ENCODE measurements at regions not wholly inside any gene's neighbourhood (a gene's known extent, or its start where the extent isn't known, plus 50 kb on each side); places are given as distances from the start of the nearest gene placed in this dataset.

DNA sequence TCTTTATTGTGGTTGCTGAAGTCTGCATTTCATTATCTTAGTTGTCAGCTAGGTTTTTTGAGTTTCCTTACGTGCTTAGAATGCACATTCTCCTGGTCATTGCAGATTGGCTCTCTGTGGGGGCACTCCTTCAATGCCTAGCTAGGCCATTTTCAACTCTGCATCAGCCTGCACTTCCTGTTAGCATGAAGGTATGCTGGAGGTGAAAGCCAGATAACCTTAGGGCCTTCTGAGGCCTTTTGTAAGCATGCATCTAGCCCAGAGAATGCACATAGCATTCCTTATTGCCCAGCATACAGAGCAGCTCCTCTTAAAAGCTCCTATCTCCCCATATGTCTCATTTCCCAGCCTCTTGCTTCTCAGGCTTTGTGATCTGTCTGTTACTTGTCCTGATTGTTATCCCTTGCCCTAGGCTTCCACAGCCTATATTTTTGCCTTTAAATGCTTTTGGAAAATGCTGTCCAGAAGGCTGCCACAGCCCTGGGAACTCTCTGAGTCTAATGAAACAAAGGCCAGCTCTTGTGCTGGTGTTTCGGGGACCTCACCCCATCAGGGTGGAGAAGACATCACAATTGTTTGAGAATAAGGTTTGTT is 108.1 kb upstream of the IGFBP3 start (continued):
- TF ChIP-seq, protein P1, sequence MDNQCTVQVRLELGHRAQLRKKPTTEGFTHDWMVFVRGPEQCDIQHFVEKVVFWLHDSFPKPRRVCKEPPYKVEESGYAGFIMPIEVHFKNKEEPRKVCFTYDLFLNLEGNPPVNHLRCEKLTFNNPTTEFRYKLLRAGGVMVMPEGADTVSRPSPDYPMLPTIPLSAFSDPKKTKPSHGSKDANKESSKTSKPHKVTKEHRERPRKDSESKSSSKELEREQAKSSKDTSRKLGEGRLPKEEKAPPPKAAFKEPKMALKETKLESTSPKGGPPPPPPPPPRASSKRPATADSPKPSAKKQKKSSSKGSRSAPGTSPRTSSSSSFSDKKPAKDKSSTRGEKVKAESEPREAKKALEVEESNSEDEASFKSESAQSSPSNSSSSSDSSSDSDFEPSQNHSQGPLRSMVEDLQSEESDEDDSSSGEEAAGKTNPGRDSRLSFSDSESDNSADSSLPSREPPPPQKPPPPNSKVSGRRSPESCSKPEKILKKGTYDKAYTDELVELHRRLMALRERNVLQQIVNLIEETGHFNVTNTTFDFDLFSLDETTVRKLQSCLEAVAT (IDR thresholded peaks at IDR 0.05) = no peak
- no peak for TF ChIP-seq HCFC1 (IDR thresholded peaks at IDR 0.05; ENCODE audit: low read length)

DNA sequence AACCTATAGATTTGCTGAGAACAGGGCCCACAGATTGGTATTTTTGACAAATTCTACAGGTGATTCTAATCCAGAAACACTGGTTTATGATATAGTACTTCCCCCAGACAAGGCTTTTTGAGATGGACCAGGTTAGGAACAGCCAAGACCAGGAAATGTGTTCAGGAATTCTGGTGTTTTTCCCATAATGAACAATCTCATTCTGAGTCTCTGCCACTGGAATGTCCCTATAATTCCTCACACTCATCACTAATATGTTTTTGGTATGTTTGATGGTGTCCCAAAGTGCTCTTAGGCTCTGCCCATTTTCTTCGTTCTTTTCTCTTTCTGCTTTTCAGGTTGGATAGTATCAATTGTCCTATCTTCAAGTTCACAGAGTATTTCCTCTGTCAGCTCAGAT is 107.2 kb upstream of the IGFBP3 start:
- ATAC-seq = no peak
- H3K9me3 ChIP-seq (replicated peaks; ENCODE audit: control insufficient read depth, insufficient read depth, low read length) = no peaks in the 10 kb centered on the region
- ChIA-PET POLR2A (no interaction called here), CTCF (no interaction called here), SMC1A (ENCODE audit: uncharacterized antibody, unreplicated experiment) (interaction anchor here (1.3 to 2.0 kb wide), 2 partner anchors 10 to 49 kb away, joined by 3 to 8 read pairs; no protein-coding TSS in a partner anchor), RAD21 (ENCODE audit: unreplicated experiment) (interaction anchor here (0.8 kb wide), 1 partner anchor 52 kb away, joined by 3 read pairs; no protein-coding TSS in a partner anchor)
- no peak for DNase-seq (ENCODE audit: low read depth, low spot score)
- no peak overlapping the region for H3K4me3 ChIP-seq
- H3K27me3 ChIP-seq (replicated peaks in 1 of 2; ENCODE audit: control insufficient read depth in 2 of 2, insufficient read depth in 2 of 2, low read length in 1 of 2) = no peaks in the 10 kb centered on the region
- H3K27ac ChIP-seq (ENCODE audit: control insufficient read depth, insufficient read depth) = no peak overlapping the region
- no peak overlapping the region for H3K4me2 ChIP-seq (ENCODE audit: control insufficient read depth, insufficient read depth)
- H3K36me3 ChIP-seq (ENCODE audit: control insufficient read depth in 2 of 2, insufficient read depth in 2 of 2, low read length in 1 of 2) = no peaks in the 10 kb centered on the region
- no peaks in the 10 kb centered on the region for H4K20me1 ChIP-seq (ENCODE audit: control insufficient read depth, insufficient read depth)
- H3K9ac ChIP-seq (ENCODE audit: control insufficient read depth, insufficient read depth, low read length) = no peak overlapping the region
- FAIRE-seq = no peak
- BruUV-seq (replicated peaks) = no TSS peak
- in situ Hi-C loops (cut with MboI) = no loop called here
- H3K4me1 ChIP-seq (ENCODE audit: control insufficient read depth, insufficient read depth, low read length) = no peaks in the 10 kb centered on the region
- WGBS (ENCODE audit: insufficient coverage, insufficient replicate concordance, low lambda C conversion rate, missing lambda C conversion rate) = 7% methylated on average over 1 of the region's 1 CpG
- intact Hi-C loops (cut with micrococcal nuclease; ENCODE audit: unreplicated experiment) = no loop called here
- no peak for TF ChIP-seq BRCA1 (IDR thresholded peaks at IDR 0.05; ENCODE audit: low read depth, low read length)
- TF ChIP-seq NRF1 (conservative IDR thresholded peaks at IDR 0.05; ENCODE audit: low read depth, low read length) = no peak
- TF ChIP-seq, protein P2, sequence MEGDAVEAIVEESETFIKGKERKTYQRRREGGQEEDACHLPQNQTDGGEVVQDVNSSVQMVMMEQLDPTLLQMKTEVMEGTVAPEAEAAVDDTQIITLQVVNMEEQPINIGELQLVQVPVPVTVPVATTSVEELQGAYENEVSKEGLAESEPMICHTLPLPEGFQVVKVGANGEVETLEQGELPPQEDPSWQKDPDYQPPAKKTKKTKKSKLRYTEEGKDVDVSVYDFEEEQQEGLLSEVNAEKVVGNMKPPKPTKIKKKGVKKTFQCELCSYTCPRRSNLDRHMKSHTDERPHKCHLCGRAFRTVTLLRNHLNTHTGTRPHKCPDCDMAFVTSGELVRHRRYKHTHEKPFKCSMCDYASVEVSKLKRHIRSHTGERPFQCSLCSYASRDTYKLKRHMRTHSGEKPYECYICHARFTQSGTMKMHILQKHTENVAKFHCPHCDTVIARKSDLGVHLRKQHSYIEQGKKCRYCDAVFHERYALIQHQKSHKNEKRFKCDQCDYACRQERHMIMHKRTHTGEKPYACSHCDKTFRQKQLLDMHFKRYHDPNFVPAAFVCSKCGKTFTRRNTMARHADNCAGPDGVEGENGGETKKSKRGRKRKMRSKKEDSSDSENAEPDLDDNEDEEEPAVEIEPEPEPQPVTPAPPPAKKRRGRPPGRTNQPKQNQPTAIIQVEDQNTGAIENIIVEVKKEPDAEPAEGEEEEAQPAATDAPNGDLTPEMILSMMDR (IDR thresholded peaks at IDR 0.05 in 2 of 3, conservative IDR thresholded peaks at IDR 0.05 in 1 of 3; ENCODE audit: control insufficient read depth in 2 of 3, extremely low read depth in 1 of 3, insufficient read depth in 1 of 3, low read depth in 3 of 3, low read length in 3 of 3) = no peak
- no peak for TF ChIP-seq RBBP5 (conservative IDR thresholded peaks at IDR 0.05)
- no peak for TF ChIP-seq EGR1 (IDR thresholded peaks at IDR 0.05; ENCODE audit: borderline replicate concordance in 1 of 2, low read depth in 2 of 2, low read length in 2 of 2)
- TF ChIP-seq, protein P3, sequence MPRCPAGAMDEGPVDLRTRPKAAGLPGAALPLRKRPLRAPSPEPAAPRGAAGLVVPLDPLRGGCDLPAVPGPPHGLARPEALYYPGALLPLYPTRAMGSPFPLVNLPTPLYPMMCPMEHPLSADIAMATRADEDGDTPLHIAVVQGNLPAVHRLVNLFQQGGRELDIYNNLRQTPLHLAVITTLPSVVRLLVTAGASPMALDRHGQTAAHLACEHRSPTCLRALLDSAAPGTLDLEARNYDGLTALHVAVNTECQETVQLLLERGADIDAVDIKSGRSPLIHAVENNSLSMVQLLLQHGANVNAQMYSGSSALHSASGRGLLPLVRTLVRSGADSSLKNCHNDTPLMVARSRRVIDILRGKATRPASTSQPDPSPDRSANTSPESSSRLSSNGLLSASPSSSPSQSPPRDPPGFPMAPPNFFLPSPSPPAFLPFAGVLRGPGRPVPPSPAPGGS (IDR thresholded peaks at IDR 0.05; ENCODE audit: borderline replicate concordance, insufficient read depth, low read depth, low read length, poor library complexity, severe bottlenecking) = no peak
- no peak for TF ChIP-seq BCL11A (IDR thresholded peaks at IDR 0.05; ENCODE audit: low read depth, low read length)
- TF ChIP-seq, protein P4, sequence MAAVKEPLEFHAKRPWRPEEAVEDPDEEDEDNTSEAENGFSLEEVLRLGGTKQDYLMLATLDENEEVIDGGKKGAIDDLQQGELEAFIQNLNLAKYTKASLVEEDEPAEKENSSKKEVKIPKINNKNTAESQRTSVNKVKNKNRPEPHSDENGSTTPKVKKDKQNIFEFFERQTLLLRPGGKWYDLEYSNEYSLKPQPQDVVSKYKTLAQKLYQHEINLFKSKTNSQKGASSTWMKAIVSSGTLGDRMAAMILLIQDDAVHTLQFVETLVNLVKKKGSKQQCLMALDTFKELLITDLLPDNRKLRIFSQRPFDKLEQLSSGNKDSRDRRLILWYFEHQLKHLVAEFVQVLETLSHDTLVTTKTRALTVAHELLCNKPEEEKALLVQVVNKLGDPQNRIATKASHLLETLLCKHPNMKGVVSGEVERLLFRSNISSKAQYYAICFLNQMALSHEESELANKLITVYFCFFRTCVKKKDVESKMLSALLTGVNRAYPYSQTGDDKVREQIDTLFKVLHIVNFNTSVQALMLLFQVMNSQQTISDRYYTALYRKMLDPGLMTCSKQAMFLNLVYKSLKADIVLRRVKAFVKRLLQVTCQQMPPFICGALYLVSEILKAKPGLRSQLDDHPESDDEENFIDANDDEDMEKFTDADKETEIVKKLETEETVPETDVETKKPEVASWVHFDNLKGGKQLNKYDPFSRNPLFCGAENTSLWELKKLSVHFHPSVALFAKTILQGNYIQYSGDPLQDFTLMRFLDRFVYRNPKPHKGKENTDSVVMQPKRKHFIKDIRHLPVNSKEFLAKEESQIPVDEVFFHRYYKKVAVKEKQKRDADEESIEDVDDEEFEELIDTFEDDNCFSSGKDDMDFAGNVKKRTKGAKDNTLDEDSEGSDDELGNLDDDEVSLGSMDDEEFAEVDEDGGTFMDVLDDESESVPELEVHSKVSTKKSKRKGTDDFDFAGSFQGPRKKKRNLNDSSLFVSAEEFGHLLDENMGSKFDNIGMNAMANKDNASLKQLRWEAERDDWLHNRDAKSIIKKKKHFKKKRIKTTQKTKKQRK (IDR thresholded peaks at IDR 0.05; ENCODE audit: low read depth, low read length) = no peak
- no peak for TF ChIP-seq KLF5 (IDR thresholded peaks at IDR 0.05; ENCODE audit: partially characterized antibody)
- TF ChIP-seq HDAC6 (IDR thresholded peaks at IDR 0.05; ENCODE audit: unreplicated experiment) = no peak
- H3K79me2 ChIP-seq (ENCODE audit: control insufficient read depth, insufficient read depth, low read length) = no peaks in the 10 kb centered on the region
- no peak overlapping the region for H2AFZ ChIP-seq (ENCODE audit: control insufficient read depth, low read depth, low read length)
